Mucosa of descending colon (tissue), 3 donors: ENCODE measurements at regions not wholly inside any gene's neighbourhood (a gene's known extent, or its start where the extent isn't known, plus 50 kb on each side); places are given as distances from the start of the nearest gene placed in this dataset.

Experiments used
- ATAC-seq: fragments of 200-7000 bp; cut with Tn5 transposase; one replicate; pipeline ENCODE4 v1.9.1; 2020; ENCODE audit warnings: mild to moderate bottlenecking, moderate library complexity
- DNase-seq, 3 donors: peaks; one replicate each; pipeline ENCODE4 v3.0.0-alpha.2; 2020
- H3K36me3 ChIP-seq: fragments of 200-600 bp; one replicate; pipeline ENCODE4 v1.8.0; 2021; ENCODE audit warnings: low read depth, mild to moderate bottlenecking
- H3K4me1 ChIP-seq: fragments of 200-600 bp; one replicate; pipeline ENCODE4 v1.8.0; 2021; ENCODE audit warnings: low read depth, mild to moderate bottlenecking
- H3K4me3 ChIP-seq: fragments of 200-600 bp; one replicate; pipeline ENCODE4 v1.8.0; 2021; ENCODE audit warnings: mild to moderate bottlenecking
- H3K9me3 ChIP-seq: fragments of 200-600 bp; one replicate; pipeline ENCODE4 v1.8.0; 2021; ENCODE audit warnings: mild to moderate bottlenecking
- CTCF ChIP-seq: fragments of 200-600 bp; IDR thresholded peaks from one replicate; pipeline ENCODE4 v1.8.0; 2022; ENCODE audit warnings: antibody characterized with exemption, mild to moderate bottlenecking
- intact Hi-C, 2 donors: fragments of 100-400 bp; cut with DNase I in 1 of 2; cut with micrococcal nuclease in 1 of 2; formaldehyde crosslinking; loops; one replicate each; pipeline versions ENCODE4 v1.11.0 to v1.11.1; 2022; cut with DNase I, micrococcal nuclease
- donor health status: DM: no; HTN: no; CAD: no; lungs with moderate emphysema.
- donor health status: DM: no; HTN: no; CAD: no.
- donor health status: DM: no; HTN: yes; CAD: no.

DNA sequence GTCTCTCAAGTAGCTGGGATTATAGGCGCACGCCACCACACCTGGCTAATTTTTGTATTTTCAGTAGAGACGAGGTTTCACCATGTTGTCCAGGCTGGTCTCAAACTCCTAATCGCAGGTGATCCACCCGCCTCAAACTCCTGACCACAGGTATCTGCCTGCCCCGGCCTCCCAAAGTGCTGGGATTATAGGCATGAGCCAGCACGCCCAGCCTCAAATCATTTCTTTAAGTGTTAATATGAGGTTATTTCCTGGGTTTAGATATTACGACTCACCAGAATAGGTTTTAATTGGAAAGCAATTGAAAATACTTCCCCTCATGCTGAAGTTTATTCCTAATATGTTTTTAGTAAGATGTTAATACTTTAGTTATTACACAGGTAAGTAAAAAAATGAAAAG is 144.5 kb downstream of the NUFIP1 start:
- H3K4me1 ChIP-seq = no peaks in the 10 kb centered on the region
- no peaks in the 10 kb centered on the region for H3K36me3 ChIP-seq
- ATAC-seq = no peak
- no peak overlapping the region for H3K4me3 ChIP-seq
- no peak for TF ChIP-seq CTCF
- no peaks in the 10 kb centered on the region for H3K9me3 ChIP-seq
- no peak for DNase-seq
- intact Hi-C loops = no loop called here

DNA sequence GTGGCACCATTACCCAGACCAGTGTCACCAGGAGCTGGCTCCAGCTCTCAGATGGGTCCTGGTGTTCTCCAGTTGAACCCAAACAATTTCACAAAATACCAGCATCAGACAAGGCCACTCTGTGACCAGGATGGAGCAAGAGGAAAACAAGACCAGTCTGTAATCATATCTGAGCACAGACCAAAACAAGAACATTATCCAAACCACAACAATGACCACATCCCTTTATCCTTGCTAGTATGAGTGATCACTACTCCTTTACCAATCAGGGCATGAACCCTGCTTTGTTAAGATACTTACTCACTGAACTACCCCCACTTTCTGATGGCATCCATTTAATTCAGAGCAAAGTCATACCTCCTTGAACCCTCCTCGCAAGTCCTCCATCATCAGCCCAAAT is 145.9 kb downstream of the NUFIP1 start:
- no peak overlapping the region for H3K4me3 ChIP-seq
- no peak for DNase-seq
- no peaks in the 10 kb centered on the region for H3K36me3 ChIP-seq
- no peaks in the 10 kb centered on the region for H3K4me1 ChIP-seq
- ATAC-seq = no peak
- TF ChIP-seq CTCF = no peak
- intact Hi-C loops = no loop called here
- H3K9me3 ChIP-seq = no peaks in the 10 kb centered on the region

DNA sequence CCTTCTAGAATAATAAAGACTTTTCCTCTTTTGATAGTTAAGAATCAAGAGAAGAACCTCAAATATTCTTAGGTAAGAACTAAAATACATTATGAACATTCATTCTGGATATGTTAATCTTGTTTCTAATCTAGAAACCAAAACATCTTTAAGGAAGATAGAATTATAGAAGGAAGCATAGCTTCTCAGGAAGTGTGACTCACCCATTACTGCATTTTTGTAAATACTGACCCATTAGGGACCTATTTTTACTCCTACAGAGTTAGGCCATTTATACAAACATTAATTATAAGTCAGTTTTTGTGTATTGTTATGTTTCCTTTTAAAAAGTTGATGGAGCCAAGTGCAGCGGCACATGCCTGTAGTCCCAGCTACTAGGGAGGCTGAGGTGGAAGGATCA is 147.1 kb downstream of the NUFIP1 start:
- no peaks in the 10 kb centered on the region for H3K4me1 ChIP-seq
- H3K36me3 ChIP-seq = no peaks in the 10 kb centered on the region
- no peak for TF ChIP-seq CTCF
- no peak overlapping the region for H3K4me3 ChIP-seq
- no peak for ATAC-seq
- H3K9me3 ChIP-seq = no peaks in the 10 kb centered on the region
- DNase-seq = no peak
- intact Hi-C loops = no loop called here

- Histone ChIP-seq H3K36me3 (no peaks in the 10 kb centered on the region), H3K4me3 (no peak overlapping the region), H3K4me1 (no peaks in the 10 kb centered on the region), H3K9me3 (no peaks in the 10 kb centered on the region)
- no peak for TF ChIP-seq CTCF
- DNase-seq (no peak), ATAC-seq (no peak)
- intact Hi-C loops = no loop called here
Measured at GRCh38 chr13:44840131-44840530, 149.1 kb downstream of the NUFIP1 start.

- ATAC-seq = no peak
- no peak for TF ChIP-seq CTCF
- no peaks in the 10 kb centered on the region for H3K4me1 ChIP-seq
Measured at GRCh38 chr13:44837250-44837649, 152.0 kb downstream of the NUFIP1 start.

DNA sequence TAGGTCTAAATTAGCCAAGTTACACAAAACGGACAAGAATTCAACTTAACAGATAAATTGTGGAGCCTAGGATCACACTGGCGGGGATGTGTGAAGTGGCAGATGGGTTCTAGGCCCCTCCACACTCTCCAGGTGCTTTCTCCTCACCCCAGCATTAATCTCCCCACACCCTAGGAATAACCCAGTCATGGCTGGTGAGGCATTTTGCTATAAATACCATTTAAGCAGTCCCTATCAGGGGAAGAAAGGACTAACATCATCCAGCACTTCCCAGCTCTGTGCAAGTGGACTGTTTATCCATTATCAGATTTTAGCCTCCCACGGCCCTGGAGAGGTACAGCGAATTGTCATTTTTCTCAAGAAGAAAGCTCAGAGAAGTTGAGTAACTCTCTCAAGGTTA is 154.9 kb downstream of the NUFIP1 start:
- H3K36me3 ChIP-seq = no peaks in the 10 kb centered on the region
- no peaks in the 10 kb centered on the region for H3K9me3 ChIP-seq
- H3K4me1 ChIP-seq = no peaks in the 10 kb centered on the region
- no peak for TF ChIP-seq CTCF
- no peak for DNase-seq
- ATAC-seq = no peak
- H3K4me3 ChIP-seq = no peak overlapping the region
- intact Hi-C loops = no loop called here

More at GRCh38 chr13:44837250-44837649, 152.0 kb downstream of the NUFIP1 start:
- H3K36me3 ChIP-seq = no peaks in the 10 kb centered on the region
- no peak overlapping the region for H3K4me3 ChIP-seq
- intact Hi-C loops = no loop called here
- DNase-seq = no peak
- H3K9me3 ChIP-seq = no peaks in the 10 kb centered on the region
